Osteocyte (in vitro differentiated cells): ENCODE measurements at regions not wholly inside any gene's neighbourhood (a gene's known extent, or its start where the extent isn't known, plus 50 kb on each side); places are given as distances from the start of the nearest gene placed in this dataset.

Source experiments
- DNase-seq: peaks from one replicate; pipeline ENCODE4 v3.0.0; 2021; ENCODE audit warnings: mixed read lengths; ENCODE audit not compliant: unreplicated experiment; ENCODE audit errors: extremely low spot score
- H3K27ac Mint-ChIP-seq: one replicate; pipeline ENCODE4 v1.8.0; 2021; ENCODE audit warnings: mild to moderate bottlenecking, mixed read lengths; ENCODE audit not compliant: unreplicated experiment
- H3K27me3 Mint-ChIP-seq: one replicate; pipeline ENCODE4 v1.8.0; 2021; ENCODE audit warnings: mixed read lengths; ENCODE audit not compliant: unreplicated experiment
- H3K36me3 Mint-ChIP-seq: one replicate; pipeline ENCODE4 v1.8.0; 2021; ENCODE audit warnings: mixed read lengths; ENCODE audit not compliant: unreplicated experiment
- H3K4me1 Mint-ChIP-seq: one replicate; pipeline ENCODE4 v1.8.0; 2021; ENCODE audit warnings: mixed read lengths; ENCODE audit not compliant: unreplicated experiment
- H3K4me3 Mint-ChIP-seq: one replicate; pipeline ENCODE4 v1.8.0; 2021; ENCODE audit warnings: mild to moderate bottlenecking, moderate library complexity, mixed read lengths; ENCODE audit not compliant: unreplicated experiment
- H3K9me3 Mint-ChIP-seq: one replicate; pipeline ENCODE4 v1.8.0; 2021; ENCODE audit warnings: mixed read lengths; ENCODE audit not compliant: unreplicated experiment
- CTCF ChIP-seq: fragments of 200-600 bp; sonication (generic); IDR thresholded peaks from 2 replicates; pipeline ENCODE4 v1.5.0; 2021; ENCODE audit warnings: antibody characterized with exemption, mild to moderate bottlenecking, moderate library complexity

GRCh38 chr14:22099942-22100763 is 426.5 kb upstream of the OR4E1 start:
- peak; percentile 37 for TF ChIP-seq CTCF
- Mint-ChIP-seq H3K4me1 (no peaks in the 10 kb centered on the region), H3K27ac (no peak overlapping the region), H3K4me3 (no peak overlapping the region), H3K27me3 (peaks cover 23% of the 10 kb centered on the region), H3K9me3 (no peaks in the 10 kb centered on the region), H3K36me3 (no peaks in the 10 kb centered on the region)
- DNase-seq = no peak

DNA sequence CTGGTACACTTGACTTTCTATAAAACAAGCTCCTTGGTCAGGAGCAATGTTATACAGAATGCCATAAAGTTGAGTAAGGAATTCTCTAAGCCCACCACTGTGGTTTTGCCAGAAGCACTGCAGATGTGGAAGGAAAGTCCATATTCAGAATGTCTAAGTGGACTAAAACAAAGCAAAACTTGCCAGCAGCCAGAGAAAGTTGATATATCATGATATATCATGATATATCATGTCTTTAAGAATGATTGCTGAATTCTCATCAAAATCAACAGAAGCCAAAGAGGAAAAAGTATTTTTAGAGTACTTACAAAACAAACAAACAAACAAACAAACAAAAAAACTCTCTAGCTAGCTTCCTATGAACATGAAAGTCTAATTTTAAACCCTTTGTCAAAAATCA is 424.8 kb upstream of the OR4E1 start:
- no peak for DNase-seq
- TF ChIP-seq CTCF = no peak
- Mint-ChIP-seq H3K36me3 (no peaks in the 10 kb centered on the region), H3K27ac (no peak overlapping the region), H3K27me3 (peaks cover 19% of the 10 kb centered on the region), H3K9me3 (no peaks in the 10 kb centered on the region), H3K4me3 (no peak overlapping the region), H3K4me1 (no peaks in the 10 kb centered on the region)

DNA sequence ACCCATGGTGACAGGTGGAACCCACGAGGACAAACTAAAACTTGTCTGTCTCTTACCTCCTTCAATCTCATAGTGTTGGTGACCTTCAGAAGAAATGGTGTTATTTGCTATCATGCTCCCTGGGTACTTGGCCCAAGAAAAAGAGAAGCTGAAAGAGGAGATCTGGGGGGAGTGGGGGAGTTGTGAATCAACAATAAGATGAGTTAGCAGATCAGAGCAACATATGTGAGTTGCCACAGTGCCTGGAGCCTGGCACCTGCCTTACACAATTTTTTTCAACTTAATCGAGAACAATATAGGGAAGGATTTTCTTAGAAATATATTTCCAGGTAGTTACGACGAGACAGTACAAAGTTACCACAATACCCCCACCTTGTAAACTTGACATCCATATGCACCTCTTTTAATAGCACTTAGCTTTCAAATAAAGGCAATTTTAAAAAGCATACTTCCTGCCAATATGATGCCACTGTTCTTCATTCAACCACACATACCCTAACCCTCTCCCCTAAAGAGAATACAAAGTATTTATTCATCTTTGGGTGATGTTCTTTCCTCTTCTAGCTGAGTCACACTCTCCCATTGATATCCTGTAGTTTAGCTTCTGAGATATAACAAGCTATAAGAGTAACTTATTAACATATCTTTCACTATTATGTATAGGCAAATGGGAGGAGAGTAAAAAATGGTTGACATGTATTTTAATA is 424.1 kb upstream of the OR4E1 start:
- no peak overlapping the region for H3K27ac Mint-ChIP-seq
- DNase-seq = no peak
- no peak for TF ChIP-seq CTCF
- peaks cover 19% of the 10 kb centered on the region for H3K27me3 Mint-ChIP-seq
- no peaks in the 10 kb centered on the region for H3K36me3 Mint-ChIP-seq
- H3K4me3 Mint-ChIP-seq = no peak overlapping the region
- H3K4me1 Mint-ChIP-seq = no peaks in the 10 kb centered on the region
- no peaks in the 10 kb centered on the region for H3K9me3 Mint-ChIP-seq

DNA sequence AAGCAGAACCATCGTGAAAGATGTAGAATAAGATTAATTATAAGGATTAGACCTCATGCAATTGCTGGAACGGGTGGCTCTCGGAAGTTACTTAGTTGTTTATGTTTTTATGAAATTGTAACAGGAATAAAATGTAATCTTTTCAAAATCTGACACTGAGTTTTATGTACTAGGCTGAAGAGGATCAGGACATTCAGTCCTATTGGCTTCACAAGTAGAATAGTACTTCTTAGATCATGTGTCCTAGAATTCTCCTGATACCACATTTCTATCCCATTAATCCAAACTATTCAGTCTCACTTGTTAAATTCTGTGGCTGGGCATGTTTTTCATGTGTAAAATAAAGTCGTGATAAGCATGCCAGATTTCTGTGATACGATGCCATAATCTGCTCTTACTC is 423.5 kb upstream of the OR4E1 start:
- Mint-ChIP-seq H3K27me3 (peaks cover 19% of the 10 kb centered on the region), H3K4me3 (no peak overlapping the region), H3K27ac (no peak overlapping the region), H3K4me1 (no peaks in the 10 kb centered on the region), H3K36me3 (no peaks in the 10 kb centered on the region), H3K9me3 (no peaks in the 10 kb centered on the region)
- DNase-seq = no peak
- no peak for TF ChIP-seq CTCF

DNA sequence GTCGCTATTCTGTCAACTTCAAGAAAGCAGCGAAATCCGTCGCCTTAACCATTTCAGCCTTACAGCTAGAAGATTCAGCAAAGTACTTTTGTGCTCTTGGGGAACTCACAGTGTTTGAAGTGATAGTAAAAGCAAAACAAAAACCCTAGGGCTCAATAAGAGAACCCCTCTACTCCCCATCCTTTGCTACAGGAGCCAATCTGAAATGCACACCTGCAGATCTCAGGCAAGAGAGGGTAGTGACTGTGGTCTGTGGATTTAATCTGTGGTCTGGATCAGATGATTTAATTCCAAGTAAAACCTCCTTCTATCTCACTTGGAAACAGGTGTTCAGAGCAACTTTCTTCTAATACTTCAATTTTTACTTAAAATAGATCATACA is 422.9 kb upstream of the OR4E1 start:
- Mint-ChIP-seq H3K27me3 (peaks cover 17% of the 10 kb centered on the region), H3K27ac (no peak overlapping the region), H3K4me3 (no peak overlapping the region), H3K4me1 (no peaks in the 10 kb centered on the region), H3K36me3 (no peaks in the 10 kb centered on the region), H3K9me3 (no peaks in the 10 kb centered on the region)
- no peak for DNase-seq
- TF ChIP-seq CTCF = no peak
